ENCODE measurements at regions not wholly inside any gene's neighbourhood (a gene's known extent, or its start where the extent isn't known, plus 50 kb on each side); places are given as distances from the start of the nearest gene placed in this dataset.

- no peak for DNase-seq (ENCODE audit: low read depth in 4 of 4, low spot score in 3 of 4)
These were observed 171.7 kb upstream of the HS6ST1 start for GRCh38 chr2:128490321-128490720.

GRCh38 chr2:128490881-128491691, 172.4 kb upstream of the HS6ST1 start:
- no peak for DNase-seq (ENCODE audit: low read depth in 4 of 4, low spot score in 3 of 4)

GRCh38 chr2:128491692-128492244, 173.1 kb upstream of the HS6ST1 start:
- no peak for DNase-seq (ENCODE audit: low read depth in 4 of 4, low spot score in 3 of 4)

GRCh38 chr2:128492966-128493811, 174.5 kb upstream of the HS6ST1 start:
- no peak for DNase-seq (ENCODE audit: low read depth in 4 of 4, low spot score in 3 of 4)

GRCh38 chr2:128493880-128494279, 175.2 kb upstream of the HS6ST1 start:
- no peak for DNase-seq (ENCODE audit: low read depth in 4 of 4, low spot score in 3 of 4)

GRCh38 chr2:128494307-128494639, 175.6 kb upstream of the HS6ST1 start:
- no peak for DNase-seq (ENCODE audit: low read depth in 4 of 4, low spot score in 3 of 4)

- no peak for DNase-seq (ENCODE audit: low read depth in 4 of 4, low spot score in 3 of 4)
These were observed 176.1 kb upstream of the HS6ST1 start for GRCh38 chr2:128494640-128495321.

- DNase-seq (ENCODE audit: low read depth in 4 of 4, low spot score in 3 of 4): no peak
These were observed 177.4 kb upstream of the HS6ST1 start for GRCh38 chr2:128495996-128496547.

GRCh38 chr2:128496700-128497099, 178.0 kb upstream of the HS6ST1 start:
- no peak for DNase-seq (ENCODE audit: low read depth in 4 of 4, low spot score in 3 of 4)

GRCh38 chr2:128497461-128497860, 178.8 kb upstream of the HS6ST1 start:
- no peak for DNase-seq (ENCODE audit: low read depth in 4 of 4, low spot score in 3 of 4)

GRCh38 chr2:128498086-128498485, 179.4 kb upstream of the HS6ST1 start:
- no peak for DNase-seq (ENCODE audit: low read depth in 4 of 4, low spot score in 3 of 4)

GRCh38 chr2:128498589-128498988, 179.9 kb upstream of the HS6ST1 start:
- no peak for DNase-seq (ENCODE audit: low read depth in 4 of 4, low spot score in 3 of 4)

GRCh38 chr2:128499367-128500137, 180.9 kb upstream of the HS6ST1 start:
- DNase-seq (ENCODE audit: low read depth in 4 of 4, low spot score in 3 of 4): no peak

- DNase-seq (ENCODE audit: low read depth in 4 of 4, low spot score in 3 of 4): no peak
These were observed 181.6 kb upstream of the HS6ST1 start for GRCh38 chr2:128500138-128500800.

GRCh38 chr2:128501006-128501690, 182.5 kb upstream of the HS6ST1 start:
- DNase-seq (ENCODE audit: low read depth in 4 of 4, low spot score in 3 of 4): no peak

- no peak for DNase-seq (ENCODE audit: low read depth in 4 of 4, low spot score in 3 of 4)
These were observed 183.0 kb upstream of the HS6ST1 start for GRCh38 chr2:128501700-128502099.

GRCh38 chr2:128502200-128502599, 183.5 kb upstream of the HS6ST1 start:
- DNase-seq (ENCODE audit: low read depth in 4 of 4, low spot score in 3 of 4): no peak

- no peak for DNase-seq (ENCODE audit: low read depth in 4 of 4, low spot score in 3 of 4)
These were observed 184.1 kb upstream of the HS6ST1 start for GRCh38 chr2:128502638-128503246.
